Left ventricle myocardium inferior (tissue), 1 donor: ENCODE measurements at regions not wholly inside any gene's neighbourhood (a gene's known extent, or its start where the extent isn't known, plus 50 kb on each side); places are given as distances from the start of the nearest gene placed in this dataset.

Source experiments
- DNase-seq: peaks from one replicate; pipeline ENCODE4 v3.0.0-alpha.2; 2020
- H3K27ac ChIP-seq: fragments of 200-600 bp; replicated peaks from 2 replicates; pipeline ENCODE4 v1.8.0; 2021
- H3K27me3 ChIP-seq: fragments of 200-600 bp; 2 replicates; pipeline ENCODE4 v1.8.0; 2021; ENCODE audit warnings: low read depth
- H3K36me3 ChIP-seq: fragments of 200-600 bp; 2 replicates; pipeline ENCODE4 v1.8.0; 2021
- H3K4me1 ChIP-seq: fragments of 200-600 bp; 2 replicates; pipeline ENCODE4 v1.8.0; 2021
- H3K4me3 ChIP-seq: fragments of 200-600 bp; 2 replicates; pipeline ENCODE4 v1.8.0; 2021; ENCODE audit warnings: mild to moderate bottlenecking, moderate library complexity
- H3K9me3 ChIP-seq: fragments of 200-600 bp; replicated peaks from 2 replicates; pipeline ENCODE4 v1.8.0; 2021
- CTCF ChIP-seq: fragments of 200-600 bp; IDR thresholded peaks from 2 replicates; pipeline ENCODE4 v1.8.0; 2021; ENCODE audit warnings: antibody characterized with exemption, mild to moderate bottlenecking, borderline replicate concordance
- intact Hi-C: fragments of 100-400 bp; cut with micrococcal nuclease; formaldehyde crosslinking; loops from one replicate; pipeline ENCODE4 v1.11.0; 2022
- donor health status: DM: no; HTN: yes; CAD: no; lungs with severe emphysema.

- TF ChIP-seq CTCF: no peak
- Histone ChIP-seq H3K36me3 (no peaks in the 10 kb centered on the region), H3K27ac (no peak overlapping the region), H3K4me3 (no peak overlapping the region), H3K27me3 (no peaks in the 10 kb centered on the region), H3K9me3 (peaks cover 6% of the 10 kb centered on the region), H3K4me1 (no peaks in the 10 kb centered on the region)
- intact Hi-C loops: no loop called here
- no peak for DNase-seq
Measured at GRCh38 chr14:28565345-28565744, 201.2 kb upstream of the FOXG1 start.

- TF ChIP-seq CTCF: no peak
- Histone ChIP-seq H3K4me1 (no peaks in the 10 kb centered on the region), H3K27me3 (no peaks in the 10 kb centered on the region), H3K4me3 (no peak overlapping the region), H3K27ac (no peak overlapping the region), H3K9me3 (peaks cover 34% of the 10 kb centered on the region), H3K36me3 (no peaks in the 10 kb centered on the region)
- no peak for DNase-seq
- intact Hi-C loops: no loop called here
Measured at GRCh38 chr14:28570391-28570790, 196.2 kb upstream of the FOXG1 start.

GRCh38 chr14:28571636-28572035 lies 195.0 kb upstream of the FOXG1 start:
- intact Hi-C loops: no loop called here
- H3K27ac ChIP-seq: no peak overlapping the region
- TF ChIP-seq CTCF: no peak
- H3K4me3 ChIP-seq: no peak overlapping the region
- no peaks in the 10 kb centered on the region for H3K4me1 ChIP-seq
- peaks cover 34% of the 10 kb centered on the region for H3K9me3 ChIP-seq
- no peaks in the 10 kb centered on the region for H3K27me3 ChIP-seq
- H3K36me3 ChIP-seq: no peaks in the 10 kb centered on the region
- DNase-seq: no peak

GRCh38 chr14:28576523-28576922 lies 190.1 kb upstream of the FOXG1 start:
- no peak for TF ChIP-seq CTCF
- Histone ChIP-seq H3K9me3 (peaks cover 40% of the 10 kb centered on the region), H3K4me1 (no peaks in the 10 kb centered on the region), H3K27me3 (no peaks in the 10 kb centered on the region), H3K27ac (no peak overlapping the region), H3K4me3 (no peak overlapping the region), H3K36me3 (no peaks in the 10 kb centered on the region)
- intact Hi-C loops: no loop called here
- no peak for DNase-seq

- Histone ChIP-seq H3K27me3 (no peaks in the 10 kb centered on the region), H3K36me3 (no peaks in the 10 kb centered on the region), H3K4me3 (no peak overlapping the region), H3K4me1 (no peaks in the 10 kb centered on the region), H3K9me3 (peaks cover 34% of the 10 kb centered on the region), H3K27ac (no peak overlapping the region)
- TF ChIP-seq CTCF: no peak
- intact Hi-C loops: no loop called here
- DNase-seq: no peak
Measured at GRCh38 chr14:28577187-28577586, 189.4 kb upstream of the FOXG1 start.

GRCh38 chr14:28577711-28578131 lies 188.9 kb upstream of the FOXG1 start:
- Histone ChIP-seq H3K27ac (no peak overlapping the region), H3K9me3 (peaks cover 28% of the 10 kb centered on the region), H3K4me3 (no peak overlapping the region), H3K36me3 (no peaks in the 10 kb centered on the region), H3K27me3 (no peaks in the 10 kb centered on the region), H3K4me1 (no peaks in the 10 kb centered on the region)
- DNase-seq: no peak
- intact Hi-C loops: no loop called here
- TF ChIP-seq CTCF: no peak
